ENCODE measurements at regions not wholly inside any gene's neighbourhood (a gene's known extent, or its start where the extent isn't known, plus 50 kb on each side); places are given as distances from the start of the nearest gene placed in this dataset.

DNA sequence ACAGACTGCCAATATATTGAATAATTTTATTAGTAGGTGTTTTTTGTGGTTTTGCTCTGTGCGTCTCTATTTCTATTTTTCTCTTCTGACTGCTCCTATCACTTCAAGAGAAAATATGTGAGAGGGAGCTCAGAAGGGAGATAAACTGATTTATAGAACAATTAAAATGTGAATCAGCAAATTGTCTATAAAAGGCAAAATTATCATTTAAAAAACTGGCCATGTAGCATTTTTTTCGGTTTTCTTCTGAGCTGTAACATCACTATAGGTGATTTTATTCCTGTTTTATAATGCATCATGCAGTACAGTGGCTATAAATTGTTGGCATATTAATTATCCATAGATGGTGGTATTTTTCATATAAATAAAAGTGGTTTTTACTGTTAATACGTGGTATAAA is 416.5 kb downstream of the DOK5 start:
- Histone ChIP-seq H3K27me3 (no peaks in the 10 kb centered on the region), H3K4me1 (ENCODE audit: low read depth) (no peaks in the 10 kb centered on the region), H3K27ac (no peak overlapping the region), H3K36me3 (no peaks in the 10 kb centered on the region), H3K4me3 (no peak overlapping the region), H3K9me3 (ENCODE audit: low read depth) (no peaks in the 10 kb centered on the region)
- TF ChIP-seq, protein P1, sequence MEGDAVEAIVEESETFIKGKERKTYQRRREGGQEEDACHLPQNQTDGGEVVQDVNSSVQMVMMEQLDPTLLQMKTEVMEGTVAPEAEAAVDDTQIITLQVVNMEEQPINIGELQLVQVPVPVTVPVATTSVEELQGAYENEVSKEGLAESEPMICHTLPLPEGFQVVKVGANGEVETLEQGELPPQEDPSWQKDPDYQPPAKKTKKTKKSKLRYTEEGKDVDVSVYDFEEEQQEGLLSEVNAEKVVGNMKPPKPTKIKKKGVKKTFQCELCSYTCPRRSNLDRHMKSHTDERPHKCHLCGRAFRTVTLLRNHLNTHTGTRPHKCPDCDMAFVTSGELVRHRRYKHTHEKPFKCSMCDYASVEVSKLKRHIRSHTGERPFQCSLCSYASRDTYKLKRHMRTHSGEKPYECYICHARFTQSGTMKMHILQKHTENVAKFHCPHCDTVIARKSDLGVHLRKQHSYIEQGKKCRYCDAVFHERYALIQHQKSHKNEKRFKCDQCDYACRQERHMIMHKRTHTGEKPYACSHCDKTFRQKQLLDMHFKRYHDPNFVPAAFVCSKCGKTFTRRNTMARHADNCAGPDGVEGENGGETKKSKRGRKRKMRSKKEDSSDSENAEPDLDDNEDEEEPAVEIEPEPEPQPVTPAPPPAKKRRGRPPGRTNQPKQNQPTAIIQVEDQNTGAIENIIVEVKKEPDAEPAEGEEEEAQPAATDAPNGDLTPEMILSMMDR (IDR thresholded peaks at IDR 0.05; ENCODE audit: low read depth, low read length) = no peak
- DNase-seq (ENCODE audit: low read depth in 1 of 2, low spot score in 1 of 2) = no peak

DNA sequence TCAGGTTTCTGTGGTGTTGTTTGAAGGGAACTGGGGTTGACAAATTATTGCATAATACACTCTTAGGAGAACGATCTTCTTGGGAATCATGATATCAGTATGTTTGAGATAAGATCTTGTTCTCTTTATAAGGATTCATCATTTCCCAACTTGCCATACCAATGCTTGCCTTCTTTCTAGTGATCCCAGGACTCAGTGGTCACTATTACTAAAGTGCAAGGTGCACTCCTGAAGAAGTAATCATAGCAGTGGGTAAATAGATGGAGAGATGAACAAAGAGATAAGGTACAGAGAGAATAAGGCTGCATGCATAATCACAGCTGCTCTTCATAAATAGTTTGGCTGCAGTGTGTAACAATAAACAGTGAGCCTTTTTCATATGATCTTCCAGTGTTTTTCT is 404.0 kb downstream of the DOK5 start:
- TF ChIP-seq, protein P1 (IDR thresholded peaks at IDR 0.05; ENCODE audit: low read depth, low read length) = no peak
- H3K9me3 ChIP-seq (ENCODE audit: low read depth) = no peaks in the 10 kb centered on the region

DNA sequence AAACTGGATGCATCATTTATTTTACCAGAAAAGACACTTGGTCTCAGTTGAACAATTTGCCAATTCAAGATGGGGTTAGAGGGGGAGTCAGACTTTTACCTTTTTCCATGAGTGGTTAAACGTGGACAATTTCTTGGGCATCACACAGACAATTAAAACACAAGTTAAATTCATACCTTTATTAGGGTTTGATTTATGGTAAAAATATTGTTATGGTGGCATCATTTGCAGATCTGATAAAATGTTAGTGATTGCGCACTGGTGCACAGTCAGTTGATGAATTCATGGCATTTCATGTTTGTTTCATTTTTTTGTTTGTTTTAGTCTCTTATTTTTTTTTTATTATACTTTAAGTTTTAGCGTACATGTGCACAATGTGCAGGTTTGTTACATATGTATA is 399.9 kb downstream of the DOK5 start:
- no peak overlapping the region for H3K27ac ChIP-seq
- H3K27me3 ChIP-seq = no peaks in the 10 kb centered on the region
- no peak overlapping the region for H3K4me3 ChIP-seq
- H3K9me3 ChIP-seq (ENCODE audit: low read depth) = no peaks in the 10 kb centered on the region
- no peaks in the 10 kb centered on the region for H3K36me3 ChIP-seq
- DNase-seq (ENCODE audit: low read depth in 1 of 2, low spot score in 1 of 2) = no peak
- no peaks in the 10 kb centered on the region for H3K4me1 ChIP-seq (ENCODE audit: low read depth)
- TF ChIP-seq, protein P1 (IDR thresholded peaks at IDR 0.05; ENCODE audit: low read depth, low read length) = no peak

More for the DNA sequence above, 404.0 kb downstream of the DOK5 start:
- no peaks in the 10 kb centered on the region for H3K36me3 ChIP-seq
- no peak overlapping the region for H3K27ac ChIP-seq
- H3K27me3 ChIP-seq = no peaks in the 10 kb centered on the region
- no peak overlapping the region for H3K4me3 ChIP-seq
- DNase-seq (ENCODE audit: low read depth in 1 of 2, low spot score in 1 of 2) = no peak
- no peaks in the 10 kb centered on the region for H3K4me1 ChIP-seq (ENCODE audit: low read depth)

DNA sequence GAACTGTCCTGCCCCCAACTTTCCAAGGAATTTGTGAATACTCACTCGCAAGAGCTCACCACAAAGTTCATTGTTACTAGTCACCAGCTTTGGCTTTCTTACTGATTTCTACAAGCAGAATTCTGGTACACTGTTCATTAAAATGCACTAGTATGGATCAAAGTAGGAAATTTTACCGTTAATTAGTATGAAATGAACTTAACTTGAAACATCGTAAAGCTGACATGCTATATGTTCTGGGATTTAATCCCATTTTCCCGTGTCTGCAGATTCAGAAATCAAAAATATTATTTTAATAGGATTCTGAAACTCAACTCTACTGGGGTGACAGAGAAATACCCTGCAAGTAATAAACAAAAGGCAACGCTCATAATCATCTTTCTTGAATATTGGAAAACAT is 399.3 kb downstream of the DOK5 start:
- TF ChIP-seq, protein P1 (IDR thresholded peaks at IDR 0.05; ENCODE audit: low read depth, low read length) = no peak
- H3K27ac ChIP-seq = no peak overlapping the region
- no peaks in the 10 kb centered on the region for H3K36me3 ChIP-seq
- DNase-seq (ENCODE audit: low read depth in 1 of 2, low spot score in 1 of 2) = no peak
- H3K9me3 ChIP-seq (ENCODE audit: low read depth) = no peaks in the 10 kb centered on the region
- H3K27me3 ChIP-seq = no peaks in the 10 kb centered on the region
- H3K4me1 ChIP-seq (ENCODE audit: low read depth) = no peaks in the 10 kb centered on the region
- H3K4me3 ChIP-seq = no peak overlapping the region

DNA sequence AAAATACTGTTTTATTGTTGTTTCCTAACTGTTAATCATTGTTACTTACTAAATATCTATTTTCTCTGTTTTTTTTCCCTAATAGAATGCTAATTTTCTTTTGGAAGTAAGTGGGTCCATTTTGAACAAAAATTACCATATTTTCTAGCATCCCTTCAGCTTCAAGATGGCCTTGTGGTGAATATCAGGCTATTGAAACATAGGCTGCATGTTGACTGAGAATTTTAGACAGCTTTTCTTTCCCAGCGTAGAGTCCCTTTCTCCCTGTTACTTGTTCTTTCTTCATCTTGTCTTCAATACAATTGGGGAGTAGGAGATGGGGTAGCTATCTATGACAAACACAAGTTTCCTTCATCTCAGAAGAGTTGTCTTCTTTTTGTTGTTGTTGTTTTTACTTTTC is 397.0 kb downstream of the DOK5 start:
- TF ChIP-seq, protein P1 (IDR thresholded peaks at IDR 0.05; ENCODE audit: low read depth, low read length) = no peak
- Histone ChIP-seq H3K27ac (no peak overlapping the region), H3K4me1 (ENCODE audit: low read depth) (no peaks in the 10 kb centered on the region), H3K27me3 (no peaks in the 10 kb centered on the region), H3K36me3 (no peaks in the 10 kb centered on the region), H3K4me3 (no peak overlapping the region), H3K9me3 (ENCODE audit: low read depth) (no peaks in the 10 kb centered on the region)
- no peak for DNase-seq (ENCODE audit: low read depth in 1 of 2, low spot score in 1 of 2)

DNA sequence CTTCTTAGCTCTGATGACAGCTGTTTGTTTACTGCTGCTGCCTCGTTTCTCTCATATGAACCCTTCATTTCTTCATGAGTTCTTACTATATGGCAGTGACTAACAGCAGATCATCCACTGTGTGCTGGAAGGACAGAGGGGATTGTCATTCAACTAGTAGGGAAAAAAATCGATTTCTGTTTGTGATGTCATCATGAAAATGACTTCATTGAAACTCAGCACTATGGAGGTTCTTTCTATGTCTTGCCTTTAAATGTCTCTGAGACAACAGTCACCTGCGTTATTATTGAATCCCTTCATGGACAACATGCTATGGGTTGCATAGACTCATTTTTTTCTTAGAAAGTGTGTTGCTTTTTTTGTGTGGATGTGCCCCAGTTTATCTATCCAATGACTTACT is 394.4 kb downstream of the DOK5 start:
- TF ChIP-seq, protein P1 (IDR thresholded peaks at IDR 0.05; ENCODE audit: low read depth, low read length) = no peak
- H3K36me3 ChIP-seq = no peaks in the 10 kb centered on the region
- H3K4me3 ChIP-seq = no peak overlapping the region
- no peak overlapping the region for H3K27ac ChIP-seq
- H3K27me3 ChIP-seq = no peaks in the 10 kb centered on the region
- H3K4me1 ChIP-seq (ENCODE audit: low read depth) = no peaks in the 10 kb centered on the region
- DNase-seq (ENCODE audit: low read depth in 1 of 2, low spot score in 1 of 2) = no peak
- no peaks in the 10 kb centered on the region for H3K9me3 ChIP-seq (ENCODE audit: low read depth)
